GM19468 (cell line): ENCODE measurements at regions not wholly inside any gene's neighbourhood (a gene's known extent, or its start where the extent isn't known, plus 50 kb on each side); places are given as distances from the start of the nearest gene placed in this dataset.

Experiments used
- ATAC-seq: cut with Tn5 transposase; IDR thresholded peaks from one replicate; pipeline ENCODE4 v1.9.1; 2021; ENCODE audit warnings: mild to moderate bottlenecking, moderate library complexity, moderate number of reproducible peaks; ENCODE audit not compliant: unreplicated experiment; ENCODE audit errors: extremely low read depth

- ATAC-seq, result no peak
Measured at GRCh38 chr4:181971973-181972372, 271.2 kb upstream of the TENM3 start.

- ATAC-seq, result no peak
Measured at GRCh38 chr4:181976764-181977163, 266.4 kb upstream of the TENM3 start.

GRCh38 chr4:181982437-181982836, 260.8 kb upstream of the TENM3 start:
- no peak for ATAC-seq

DNA sequence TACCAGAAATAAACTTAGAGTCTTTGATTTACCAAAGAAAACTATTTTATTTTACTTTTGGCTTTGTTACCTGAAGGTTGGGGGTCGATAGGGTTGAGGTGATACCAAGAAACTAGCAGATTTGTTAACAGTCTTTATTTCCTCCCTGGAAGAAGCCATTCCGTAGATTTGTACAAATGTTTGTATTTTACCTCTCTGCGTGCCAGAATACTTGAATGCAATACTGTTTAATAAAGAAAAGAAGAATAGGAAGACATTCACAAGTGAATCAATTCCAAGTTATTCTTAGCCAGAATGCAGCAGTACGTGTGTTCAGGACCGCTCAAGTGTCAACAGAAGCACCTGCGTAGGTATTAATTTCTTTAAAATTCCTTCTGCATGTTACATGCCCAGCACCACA, 260.3 kb upstream of the TENM3 start:
- ATAC-seq, result no peak

DNA sequence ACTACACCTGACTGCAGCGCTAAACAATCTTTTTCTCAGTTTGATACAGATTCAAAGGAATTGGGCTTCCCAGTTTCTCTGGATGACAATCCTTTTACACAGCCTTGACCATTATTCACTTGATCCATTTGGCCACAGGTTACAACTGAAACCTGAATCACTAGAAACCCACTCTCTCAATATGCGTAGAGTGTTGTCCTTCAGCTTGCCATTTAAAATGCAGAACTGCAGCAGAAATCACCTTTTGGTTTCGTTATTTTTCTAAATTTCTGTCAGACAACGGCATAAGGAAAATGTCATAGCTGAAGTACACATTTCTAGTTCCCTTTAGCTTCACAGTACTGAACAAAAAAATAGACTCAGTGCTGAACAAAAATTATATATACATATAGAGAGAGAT, 255.8 kb upstream of the TENM3 start:
- no peak for ATAC-seq

GRCh38 chr4:181989071-181989470, 254.1 kb upstream of the TENM3 start:
- ATAC-seq, result no peak

GRCh38 chr4:181991369-181992108, 251.7 kb upstream of the TENM3 start:
- no peak for ATAC-seq

GRCh38 chr4:181998398-181999295, 244.6 kb upstream of the TENM3 start:
- ATAC-seq, result no peak

- ATAC-seq, result no peak
Measured at GRCh38 chr4:182000077-182000476, 243.1 kb upstream of the TENM3 start.

DNA sequence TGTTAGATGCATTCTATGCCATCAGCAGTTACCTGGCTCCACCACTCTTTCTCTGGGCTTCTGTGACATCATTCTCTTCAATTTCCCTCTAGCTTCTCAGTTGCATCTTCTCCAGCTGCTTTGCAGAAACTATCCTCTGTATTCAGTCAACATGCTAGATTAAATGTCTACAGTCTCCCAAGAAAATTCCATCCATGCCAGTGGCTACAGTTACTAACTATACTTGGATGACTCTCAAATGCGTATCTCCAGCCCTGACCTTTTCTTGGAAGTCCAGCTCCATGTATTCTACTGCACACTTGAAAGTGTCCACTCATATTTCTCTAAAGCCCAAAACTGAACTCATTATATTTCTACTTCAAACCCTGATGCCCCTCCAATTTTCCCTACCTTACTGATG, 232.3 kb upstream of the TENM3 start:
- ATAC-seq, result no peak

DNA sequence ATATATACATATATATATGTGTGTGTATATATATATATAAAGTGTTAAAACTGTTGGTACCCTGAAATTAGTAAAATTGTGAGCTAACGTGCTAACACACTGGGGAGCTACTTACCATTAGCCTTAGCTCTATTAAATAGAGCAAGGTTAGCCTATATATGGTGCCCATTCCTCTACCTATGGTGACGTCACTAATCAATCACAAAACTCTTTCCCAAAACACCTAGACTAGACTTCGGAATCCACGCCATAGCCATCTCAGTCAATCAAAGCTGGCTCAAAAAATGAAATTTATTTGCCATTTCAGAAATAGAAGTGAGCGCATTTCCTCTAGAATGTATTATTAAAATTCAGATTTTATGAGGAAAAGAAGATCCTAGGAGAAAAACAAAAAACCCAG, 229.0 kb upstream of the TENM3 start:
- ATAC-seq, result no peak

DNA sequence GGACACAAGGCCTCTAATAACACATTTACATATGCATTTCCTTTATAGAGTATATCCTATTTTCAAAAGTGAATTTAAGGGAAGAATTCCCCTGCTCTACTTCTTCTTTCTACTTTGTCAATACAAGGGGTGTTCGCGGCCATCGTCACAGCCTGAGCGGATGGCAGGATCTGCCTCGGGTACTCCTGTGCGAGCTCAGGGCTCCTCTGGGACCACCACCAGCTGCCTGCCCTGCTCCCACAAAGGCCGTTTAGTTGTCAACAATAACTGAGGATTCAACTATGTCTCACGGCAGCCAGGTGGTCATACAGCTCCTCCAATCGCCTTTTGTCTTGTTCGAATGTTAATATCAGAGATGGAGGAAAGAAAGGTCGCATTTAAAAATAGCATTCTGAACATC, 228.2 kb upstream of the TENM3 start:
- ATAC-seq, result no peak

DNA sequence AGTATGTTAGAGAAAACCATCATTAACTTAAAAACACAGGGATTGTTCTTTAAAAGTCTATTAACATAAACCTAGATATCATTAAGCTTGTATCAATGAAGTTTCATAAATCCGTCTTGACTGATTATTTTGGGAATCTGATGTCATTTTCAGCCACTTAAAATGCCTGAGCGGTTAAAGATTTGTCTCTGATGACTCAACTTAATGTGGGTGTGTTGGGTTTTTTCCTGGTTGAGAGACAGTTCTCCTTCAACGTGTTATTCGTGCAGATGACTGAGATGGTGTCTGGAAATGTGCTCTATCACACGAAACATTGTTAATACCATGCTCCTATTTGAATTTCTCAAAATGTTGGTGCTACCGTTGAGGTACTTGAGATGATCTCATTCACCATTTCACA, 227.3 kb upstream of the TENM3 start:
- ATAC-seq, result no peak

DNA sequence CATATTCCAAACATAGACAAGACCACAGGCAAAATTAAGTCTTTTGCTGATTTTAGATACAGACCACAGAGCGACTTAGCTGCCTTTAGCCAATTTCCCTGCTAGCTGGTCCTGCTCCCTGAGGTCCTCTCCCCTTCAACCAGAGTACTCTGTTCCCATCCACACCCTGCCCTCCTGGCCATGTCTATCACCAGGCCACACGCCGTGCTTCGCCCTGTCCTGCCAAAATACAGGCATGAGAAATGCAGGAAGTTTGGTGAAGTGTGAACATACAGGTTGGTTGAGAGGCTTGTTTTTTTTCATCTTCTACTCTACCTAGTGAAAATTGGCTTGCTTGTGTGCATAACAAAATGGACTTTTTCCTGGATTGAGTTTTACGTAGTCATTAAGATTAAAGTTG, 226.2 kb upstream of the TENM3 start:
- no peak for ATAC-seq

- peak; percentile 20 for ATAC-seq
Measured at GRCh38 chr4:182018691-182019090, 224.5 kb upstream of the TENM3 start.

DNA sequence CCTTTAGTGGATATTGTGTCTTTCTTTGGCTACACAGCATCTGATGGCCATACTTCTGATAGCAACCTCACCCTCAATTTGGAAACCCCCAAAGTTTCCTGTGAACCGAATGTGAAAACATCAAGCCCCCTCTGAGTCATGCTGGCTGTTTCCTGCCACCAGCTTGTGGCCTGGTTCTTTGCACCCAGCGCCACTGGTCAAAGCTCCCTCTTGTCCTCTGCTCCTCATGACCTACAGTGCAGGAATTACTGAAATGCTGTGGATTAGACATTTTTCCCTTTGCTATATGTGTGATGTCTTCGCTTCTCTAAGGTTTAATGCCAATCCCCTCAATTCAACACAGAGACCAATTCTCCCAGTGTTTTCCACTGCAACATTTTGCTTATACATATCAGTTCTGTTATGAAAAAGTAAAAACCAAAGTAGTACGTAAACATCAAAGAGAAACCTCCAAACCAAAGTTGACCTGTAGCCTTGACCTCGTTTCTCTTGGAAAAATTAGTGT, 224.0 kb upstream of the TENM3 start:
- ATAC-seq, result peak; percentile 83

DNA sequence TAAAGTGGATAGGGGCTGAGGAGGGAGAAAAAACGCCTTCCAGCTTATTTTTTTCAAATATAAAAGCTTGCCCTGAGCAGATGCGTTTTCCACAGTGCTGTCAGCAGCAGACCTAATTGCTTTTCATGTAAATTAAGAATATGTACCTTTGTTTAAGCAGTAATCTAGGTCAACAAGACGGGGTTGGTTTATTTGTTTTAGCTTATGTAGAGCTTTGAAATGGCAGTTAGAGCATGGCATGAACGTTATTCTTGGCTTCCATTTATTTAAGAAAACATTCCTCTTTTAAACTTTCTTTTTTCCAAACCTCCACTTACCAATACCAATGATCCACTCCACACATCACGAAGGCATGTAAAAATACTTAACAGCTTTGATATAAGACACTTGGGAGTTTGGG, 220.3 kb upstream of the TENM3 start:
- ATAC-seq, result no peak

DNA sequence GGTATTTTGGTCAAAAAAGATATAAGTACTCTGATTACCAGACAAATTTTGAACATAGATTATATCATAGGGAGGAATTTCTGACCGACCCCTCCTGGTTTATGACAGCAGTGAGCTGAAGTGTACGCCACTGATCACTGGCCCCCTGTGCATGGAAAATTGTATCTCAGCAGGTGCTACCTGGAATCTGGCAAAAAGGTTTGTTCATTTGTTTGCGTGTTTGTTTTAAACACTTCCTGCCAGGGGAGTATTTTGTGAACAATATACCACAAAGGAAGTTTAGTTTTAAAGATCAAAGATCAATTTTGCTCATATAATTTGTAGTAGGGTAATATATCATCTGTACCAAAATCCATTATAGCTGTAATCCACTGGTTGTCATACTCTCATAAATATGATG, 219.7 kb upstream of the TENM3 start:
- no peak for ATAC-seq

- no peak for ATAC-seq
Measured at GRCh38 chr4:182042945-182043344, 200.3 kb upstream of the TENM3 start.

GRCh38 chr4:182048871-182049270, 194.3 kb upstream of the TENM3 start:
- no peak for ATAC-seq

GRCh38 chr4:182056866-182057265, 186.3 kb upstream of the TENM3 start:
- ATAC-seq, result no peak
